H1 (cell line): ENCODE measurements at regions not wholly inside any gene's neighbourhood (a gene's known extent, or its start where the extent isn't known, plus 50 kb on each side); places are given as distances from the start of the nearest gene placed in this dataset.

Source experiments
- CTCF ChIP-seq, 3 experiments: IDR thresholded peaks; 1 replicate in 2 of 3; 2 replicates in 1 of 3; pipeline versions ENCODE4 v1.5.1 to v1.6.1; 2011; ENCODE audit warnings: low read length in 3 of 3, mild to moderate bottlenecking in 3 of 3, inconsistent platforms in 2 of 3, low read depth in 1 of 3, moderate library complexity in 1 of 3; ENCODE audit not compliant: insufficient read depth in 1 of 3; ENCODE audit errors: control extremely low read depth in 1 of 3
- GTF2F1 ChIP-seq: IDR thresholded peaks from 2 replicates; pipeline ENCODE4 v1.6.1; 2012; ENCODE audit warnings: low read depth, low read length, improper control_type of control experiment, borderline replicate concordance

DNA sequence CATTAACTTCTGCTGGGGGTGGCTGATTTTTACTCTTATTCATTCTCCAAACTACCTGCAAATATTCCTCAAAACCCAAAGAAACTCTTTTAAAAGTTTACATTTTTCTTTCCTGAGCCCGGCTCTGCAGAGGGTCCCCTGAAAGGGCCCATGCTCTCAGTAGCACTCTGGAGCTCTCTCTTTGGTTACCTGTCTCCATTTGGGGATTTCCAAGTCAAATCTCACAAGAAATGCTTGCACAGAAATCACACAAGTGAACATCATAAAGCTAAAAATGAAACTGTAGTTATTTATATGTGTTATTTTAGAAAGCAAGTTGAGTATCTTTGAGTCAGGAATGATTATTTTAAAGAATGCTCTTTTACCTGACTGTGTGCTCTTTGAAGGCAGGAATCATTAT lies 174.5 kb upstream of the PLXNA2 start:
- TF ChIP-seq CTCF (IDR thresholded peaks at IDR 0.05; ENCODE audit: control extremely low read depth in 1 of 3, insufficient read depth in 1 of 3, low read depth in 1 of 3, low read length in 3 of 3) (no peak), GTF2F1 (no peak)
